Nephron progenitor cell (in vitro differentiated cells): ENCODE measurements at regions not wholly inside any gene's neighbourhood (a gene's known extent, or its start where the extent isn't known, plus 50 kb on each side); places are given as distances from the start of the nearest gene placed in this dataset.

ENCODE experiments used
- DNase-seq: peaks from one replicate; pipeline ENCODE4 v3.0.0; 2021
- H3K27ac Mint-ChIP-seq: 2 replicates; pipeline ENCODE4 v1.8.0; 2021; ENCODE audit warnings: mild to moderate bottlenecking, moderate library complexity, mixed read lengths
- H3K27me3 Mint-ChIP-seq: 2 replicates; pipeline ENCODE4 v1.8.0; 2021; ENCODE audit warnings: mild to moderate bottlenecking, low read depth, mixed read lengths; ENCODE audit not compliant: poor library complexity
- H3K36me3 Mint-ChIP-seq: 2 replicates; pipeline ENCODE4 v1.8.0; 2021; ENCODE audit warnings: low read depth, mixed read lengths
- H3K4me1 Mint-ChIP-seq: 2 replicates; pipeline ENCODE4 v1.8.0; 2021; ENCODE audit warnings: mixed read lengths
- H3K4me3 Mint-ChIP-seq: 2 replicates; pipeline ENCODE4 v1.8.0; 2021; ENCODE audit warnings: mild to moderate bottlenecking, moderate library complexity, mixed read lengths
- H3K9me3 Mint-ChIP-seq: 2 replicates; pipeline ENCODE4 v1.8.0; 2021; ENCODE audit warnings: mild to moderate bottlenecking, moderate library complexity, mixed read lengths
- CTCF ChIP-seq: fragments of 200-600 bp; sonication (generic); IDR thresholded peaks from 2 replicates; pipeline ENCODE4 v1.5.0; 2021; ENCODE audit warnings: antibody characterized with exemption

GRCh38 chr4:121243485-121243884 lies 79.4 kb upstream of the TNIP3 start:
- H3K27ac Mint-ChIP-seq = no peak overlapping the region
- no peak overlapping the region for H3K4me3 Mint-ChIP-seq
- peaks cover 9% of the 10 kb centered on the region for H3K9me3 Mint-ChIP-seq
- no peak for TF ChIP-seq CTCF
- peaks cover 18% of the 10 kb centered on the region for H3K4me1 Mint-ChIP-seq
- no peaks in the 10 kb centered on the region for H3K27me3 Mint-ChIP-seq
- no peak for DNase-seq
- no peaks in the 10 kb centered on the region for H3K36me3 Mint-ChIP-seq

GRCh38 chr4:121242188-121242750 lies 78.1 kb upstream of the TNIP3 start:
- no peak overlapping the region for H3K27ac Mint-ChIP-seq
- peaks cover 17% of the 10 kb centered on the region for H3K9me3 Mint-ChIP-seq
- H3K4me1 Mint-ChIP-seq = peaks cover 18% of the 10 kb centered on the region
- no peaks in the 10 kb centered on the region for H3K27me3 Mint-ChIP-seq
- H3K36me3 Mint-ChIP-seq = peaks cover 4% of the 10 kb centered on the region
- no peak overlapping the region for H3K4me3 Mint-ChIP-seq
- DNase-seq = no peak
- no peak for TF ChIP-seq CTCF

GRCh38 chr4:121239951-121240350 lies 75.8 kb upstream of the TNIP3 start:
- H3K27ac Mint-ChIP-seq = no peak overlapping the region
- H3K4me3 Mint-ChIP-seq = no peak overlapping the region
- H3K27me3 Mint-ChIP-seq = no peaks in the 10 kb centered on the region
- peaks cover 20% of the 10 kb centered on the region for H3K4me1 Mint-ChIP-seq
- no peak for TF ChIP-seq CTCF
- no peak for DNase-seq
- H3K36me3 Mint-ChIP-seq = peaks cover 10% of the 10 kb centered on the region
- peaks cover 23% of the 10 kb centered on the region for H3K9me3 Mint-ChIP-seq

GRCh38 chr4:121238461-121238860 lies 74.3 kb upstream of the TNIP3 start:
- TF ChIP-seq CTCF = no peak
- no peak for DNase-seq
- Mint-ChIP-seq H3K27ac (no peak overlapping the region), H3K36me3 (peaks cover 10% of the 10 kb centered on the region), H3K4me3 (no peak overlapping the region), H3K27me3 (no peaks in the 10 kb centered on the region), H3K9me3 (peaks cover 23% of the 10 kb centered on the region), H3K4me1 (peaks cover 34% of the 10 kb centered on the region)

- Mint-ChIP-seq H3K27me3 (no peaks in the 10 kb centered on the region), H3K27ac (peak overlapping the region; percentile 64), H3K4me1 (peaks cover 30% of the 10 kb centered on the region), H3K36me3 (peaks cover 10% of the 10 kb centered on the region), H3K9me3 (peaks cover 23% of the 10 kb centered on the region), H3K4me3 (no peak overlapping the region)
- no peak for TF ChIP-seq CTCF
- DNase-seq = no peak
Observed at GRCh38 chr4:121237069-121237399, 72.9 kb upstream of the TNIP3 start.

- peaks cover 30% of the 10 kb centered on the region for H3K4me1 Mint-ChIP-seq
- peak overlapping the region; percentile 83 for H3K27ac Mint-ChIP-seq
- no peaks in the 10 kb centered on the region for H3K27me3 Mint-ChIP-seq
- H3K4me3 Mint-ChIP-seq = no peak overlapping the region
- peaks cover 23% of the 10 kb centered on the region for H3K9me3 Mint-ChIP-seq
- no peak for DNase-seq
- peaks cover 10% of the 10 kb centered on the region for H3K36me3 Mint-ChIP-seq
- TF ChIP-seq CTCF = no peak
Observed at GRCh38 chr4:121236353-121237068, 72.4 kb upstream of the TNIP3 start.
